Neutrophil (primary cell): ENCODE measurements at regions not wholly inside any gene's neighbourhood (a gene's known extent, or its start where the extent isn't known, plus 50 kb on each side); places are given as distances from the start of the nearest gene placed in this dataset.
"Not testable (repeated sequence)": the region's sequence is repeated elsewhere in the genome, so short reads cannot be mapped to it uniquely, and the experiment has no call there.

ENCODE experiments used
- H3K27ac ChIP-seq: fragments of 200-600 bp; sonication (generic); 2 replicates; pipeline ENCODE4 v1.5.1; 2016; ENCODE audit warnings: mild to moderate bottlenecking, moderate library complexity
- H3K27me3 ChIP-seq: fragments of 200-600 bp; sonication (generic); 2 replicates; pipeline ENCODE4 v1.6.0; 2016; ENCODE audit warnings: mild to moderate bottlenecking
- H3K36me3 ChIP-seq: fragments of 200-600 bp; sonication (generic); 2 replicates; pipeline ENCODE4 v1.5.1; 2017
- H3K4me1 ChIP-seq, 2 experiments: fragments of 200-600 bp in 1 of 2; sonication (generic) in 1 of 2; 1 replicate in 1 of 2; 2 replicates in 1 of 2; pipeline versions ENCODE4 v1.5.1 to v1.6.1; 2013 to 2016; ENCODE audit warnings: low read depth in 1 of 2, low read length in 1 of 2, mild to moderate bottlenecking in 1 of 2, moderate library complexity in 1 of 2; ENCODE audit not compliant: control insufficient read depth in 1 of 2, insufficient read depth in 1 of 2
- H3K4me3 ChIP-seq, 2 experiments: fragments of 200-600 bp in 1 of 2; sonication (generic) in 1 of 2; 1 replicate in 1 of 2; 2 replicates in 1 of 2; pipeline ENCODE4 v1.5.1; 2013 to 2016; ENCODE audit warnings: low read depth in 1 of 2, low read length in 1 of 2, mild to moderate bottlenecking in 1 of 2, moderate library complexity in 1 of 2
- H3K9me3 ChIP-seq: fragments of 200-600 bp; sonication (generic); 2 replicates; pipeline ENCODE4 v1.5.1; 2016
- TF ChIP-seq, protein P1 (sequence below): fragments of 200-600 bp; sonication (generic); IDR thresholded peaks from 2 replicates; pipeline ENCODE4 v1.5.1; 2016; ENCODE audit warnings: antibody characterized with exemption

DNA sequence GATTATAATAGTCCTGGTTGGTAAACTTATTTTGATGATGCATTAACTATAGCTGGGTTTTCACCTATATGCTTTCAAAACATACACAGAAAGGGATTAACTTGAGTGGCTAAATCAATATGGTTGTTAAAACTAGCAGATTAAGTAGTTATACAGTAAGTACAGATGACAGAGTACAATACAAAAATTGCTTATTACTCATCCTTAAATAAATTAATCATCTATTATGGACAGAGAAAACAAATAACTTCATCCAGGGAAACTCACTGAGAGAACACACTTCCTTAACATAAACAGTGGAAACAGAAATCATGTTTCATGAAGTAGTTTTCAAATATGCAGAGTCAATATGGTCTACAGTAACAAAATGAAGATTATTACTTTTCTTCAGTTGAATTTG is 133.4 kb downstream of the AREG start:
- Histone ChIP-seq H3K9me3 (no peaks in the 10 kb centered on the region), H3K4me3 (no peak overlapping the region), H3K27ac (no peak overlapping the region), H3K36me3 (no peaks in the 10 kb centered on the region), H3K4me1 (no peaks in the 10 kb centered on the region), H3K27me3 (no peaks in the 10 kb centered on the region)
- TF ChIP-seq, protein P1, sequence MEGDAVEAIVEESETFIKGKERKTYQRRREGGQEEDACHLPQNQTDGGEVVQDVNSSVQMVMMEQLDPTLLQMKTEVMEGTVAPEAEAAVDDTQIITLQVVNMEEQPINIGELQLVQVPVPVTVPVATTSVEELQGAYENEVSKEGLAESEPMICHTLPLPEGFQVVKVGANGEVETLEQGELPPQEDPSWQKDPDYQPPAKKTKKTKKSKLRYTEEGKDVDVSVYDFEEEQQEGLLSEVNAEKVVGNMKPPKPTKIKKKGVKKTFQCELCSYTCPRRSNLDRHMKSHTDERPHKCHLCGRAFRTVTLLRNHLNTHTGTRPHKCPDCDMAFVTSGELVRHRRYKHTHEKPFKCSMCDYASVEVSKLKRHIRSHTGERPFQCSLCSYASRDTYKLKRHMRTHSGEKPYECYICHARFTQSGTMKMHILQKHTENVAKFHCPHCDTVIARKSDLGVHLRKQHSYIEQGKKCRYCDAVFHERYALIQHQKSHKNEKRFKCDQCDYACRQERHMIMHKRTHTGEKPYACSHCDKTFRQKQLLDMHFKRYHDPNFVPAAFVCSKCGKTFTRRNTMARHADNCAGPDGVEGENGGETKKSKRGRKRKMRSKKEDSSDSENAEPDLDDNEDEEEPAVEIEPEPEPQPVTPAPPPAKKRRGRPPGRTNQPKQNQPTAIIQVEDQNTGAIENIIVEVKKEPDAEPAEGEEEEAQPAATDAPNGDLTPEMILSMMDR = no peak

DNA sequence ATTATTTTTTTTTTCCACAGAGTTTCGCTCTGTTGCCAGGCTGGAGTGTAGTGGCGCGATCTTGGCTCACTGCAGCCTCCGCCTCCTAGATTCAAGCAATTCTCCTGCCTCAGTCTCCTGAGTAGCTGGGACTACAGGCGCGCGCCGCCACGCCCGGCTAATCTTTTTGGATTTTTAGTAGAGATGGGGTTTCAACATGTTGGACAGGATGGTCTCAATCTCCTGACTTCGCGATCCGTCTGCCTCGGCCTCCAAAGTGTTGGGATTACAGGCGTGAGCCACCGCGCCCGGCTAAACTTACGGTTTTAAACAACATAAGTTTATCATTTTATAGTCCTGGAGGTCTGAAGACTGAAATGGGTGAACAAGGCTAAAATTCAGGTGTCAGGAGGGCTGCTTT is 133.9 kb downstream of the AREG start:
- not testable (repeated sequence) for H3K36me3 ChIP-seq, H3K4me1 ChIP-seq, H3K4me3 ChIP-seq, H3K27me3 ChIP-seq, H3K27ac ChIP-seq, H3K9me3 ChIP-seq

DNA sequence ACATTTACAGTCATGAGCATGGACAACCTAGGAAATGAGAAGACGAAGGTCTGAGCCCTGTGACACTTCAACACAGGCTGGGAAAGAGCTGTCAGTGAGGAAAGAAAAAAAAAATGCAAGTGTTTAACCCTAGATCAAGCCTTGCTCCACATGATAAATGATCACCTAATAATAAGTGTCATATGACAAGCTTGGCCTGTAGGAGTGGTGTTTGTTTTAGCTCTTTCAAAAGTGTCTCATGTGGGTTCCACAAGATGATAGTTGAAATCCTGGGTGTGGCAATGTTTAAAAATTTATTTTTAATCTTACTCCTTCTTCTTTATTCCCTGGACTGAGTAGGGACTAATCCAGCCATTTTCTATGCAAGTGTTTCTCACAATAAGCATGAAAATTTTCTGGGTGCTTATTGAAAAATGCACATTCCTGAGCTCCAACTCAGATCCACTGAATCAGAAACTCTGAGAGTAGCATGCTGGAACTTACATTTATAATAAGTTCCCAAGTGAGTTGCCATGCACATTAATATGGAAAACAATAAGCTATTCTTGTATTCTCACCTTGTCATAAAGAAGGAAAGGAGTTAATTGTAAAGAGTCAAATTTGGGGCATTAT is 138.3 kb downstream of the AREG start:
- TF ChIP-seq, protein P1 = no peak
- H3K36me3 ChIP-seq = no peaks in the 10 kb centered on the region
- H3K4me1 ChIP-seq = no peaks in the 10 kb centered on the region
- no peak overlapping the region for H3K4me3 ChIP-seq
- H3K27ac ChIP-seq = no peak overlapping the region
- no peaks in the 10 kb centered on the region for H3K27me3 ChIP-seq
- no peaks in the 10 kb centered on the region for H3K9me3 ChIP-seq

DNA sequence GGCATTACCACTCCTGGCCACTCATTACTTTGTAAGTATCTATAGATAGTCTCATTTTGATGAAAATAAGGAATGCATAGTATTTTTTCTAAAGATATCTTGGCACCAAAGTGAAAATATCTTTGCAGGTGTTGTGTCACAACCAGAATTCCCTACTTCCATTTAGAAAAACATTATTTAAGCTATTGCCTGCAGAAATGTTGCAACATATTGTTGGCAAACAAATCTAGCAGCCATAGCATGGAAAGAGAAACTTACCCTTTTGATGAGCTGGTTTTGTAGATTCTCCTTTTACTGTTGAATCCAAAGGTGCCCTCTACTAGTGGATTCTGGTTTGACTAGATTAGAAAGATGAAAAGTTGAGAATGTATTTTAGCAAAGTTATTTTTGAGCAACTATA is 138.8 kb downstream of the AREG start:
- TF ChIP-seq, protein P1 = no peak
- H3K4me1 ChIP-seq = no peaks in the 10 kb centered on the region
- no peak overlapping the region for H3K4me3 ChIP-seq
- no peak overlapping the region for H3K27ac ChIP-seq
- no peaks in the 10 kb centered on the region for H3K9me3 ChIP-seq
- no peaks in the 10 kb centered on the region for H3K36me3 ChIP-seq
- no peaks in the 10 kb centered on the region for H3K27me3 ChIP-seq

DNA sequence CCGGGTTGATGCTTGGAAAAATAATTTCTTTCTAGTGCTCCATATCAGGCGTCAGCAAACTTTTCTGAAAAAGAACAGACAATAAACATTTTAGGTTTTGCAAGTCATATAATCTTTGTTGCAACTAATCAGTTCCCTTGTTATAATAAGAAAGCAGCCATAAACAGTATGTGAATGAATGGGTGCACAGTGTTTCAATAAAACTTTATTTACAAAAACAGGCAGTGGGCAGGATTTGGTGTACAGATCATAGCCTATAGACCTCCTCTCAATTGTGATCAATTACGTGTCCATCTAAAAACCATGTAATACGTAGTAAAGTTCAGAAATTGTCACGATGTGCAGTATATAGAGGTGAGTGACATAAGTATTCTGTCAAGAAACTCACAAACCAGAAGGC is 143.4 kb downstream of the AREG start:
- no peaks in the 10 kb centered on the region for H3K4me1 ChIP-seq
- TF ChIP-seq, protein P1 = no peak
- H3K9me3 ChIP-seq = no peaks in the 10 kb centered on the region
- H3K27me3 ChIP-seq = no peaks in the 10 kb centered on the region
- no peaks in the 10 kb centered on the region for H3K36me3 ChIP-seq
- no peak overlapping the region for H3K27ac ChIP-seq
- no peak overlapping the region for H3K4me3 ChIP-seq

DNA sequence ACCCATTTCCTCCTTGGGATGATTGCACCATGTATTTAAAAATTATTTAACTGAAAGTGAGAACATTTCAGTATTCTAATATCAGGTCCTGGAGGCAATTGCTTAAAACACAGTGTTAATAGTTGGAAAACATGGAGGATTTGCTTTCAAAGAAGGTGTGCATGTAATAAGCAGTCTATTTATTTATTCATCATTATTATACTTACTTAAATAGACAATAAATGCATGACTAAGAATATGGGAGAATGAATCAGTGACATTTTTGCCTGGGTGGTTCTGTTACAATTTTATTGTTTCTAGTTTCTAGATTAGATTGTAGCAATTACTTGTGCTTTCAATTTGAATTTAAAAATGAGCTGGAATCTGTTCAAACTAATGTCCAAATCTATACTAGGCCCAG is 145.5 kb downstream of the AREG start:
- Histone ChIP-seq H3K27ac (no peak overlapping the region), H3K27me3 (no peaks in the 10 kb centered on the region), H3K9me3 (no peaks in the 10 kb centered on the region), H3K36me3 (no peaks in the 10 kb centered on the region), H3K4me1 (no peaks in the 10 kb centered on the region), H3K4me3 (no peak overlapping the region)
- TF ChIP-seq, protein P1 = no peak
